ENCODE measurements at regions not wholly inside any gene's neighbourhood (a gene's known extent, or its start where the extent isn't known, plus 50 kb on each side); places are given as distances from the start of the nearest gene placed in this dataset.

DNA sequence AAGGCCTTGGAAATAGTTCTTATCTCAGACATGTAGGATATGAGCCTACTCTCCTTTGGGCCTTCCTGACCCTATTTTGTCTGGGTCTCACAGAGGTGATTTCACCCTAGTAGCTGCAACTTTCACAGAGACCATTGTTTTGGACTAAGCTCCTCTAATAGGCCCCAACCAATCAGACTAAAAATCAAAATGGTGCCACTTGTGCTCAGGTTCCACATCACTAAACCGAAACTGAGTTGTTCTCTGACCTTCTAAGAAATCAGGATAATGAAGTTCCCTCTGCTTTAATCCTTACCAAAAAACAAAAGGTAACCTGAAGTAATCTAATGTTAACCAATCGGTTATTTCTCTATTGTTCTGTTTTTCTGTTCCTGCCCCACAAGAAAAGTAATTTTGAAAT, 143.6 kb downstream of the CD24 start (continued):
- TF ChIP-seq, protein P1, sequence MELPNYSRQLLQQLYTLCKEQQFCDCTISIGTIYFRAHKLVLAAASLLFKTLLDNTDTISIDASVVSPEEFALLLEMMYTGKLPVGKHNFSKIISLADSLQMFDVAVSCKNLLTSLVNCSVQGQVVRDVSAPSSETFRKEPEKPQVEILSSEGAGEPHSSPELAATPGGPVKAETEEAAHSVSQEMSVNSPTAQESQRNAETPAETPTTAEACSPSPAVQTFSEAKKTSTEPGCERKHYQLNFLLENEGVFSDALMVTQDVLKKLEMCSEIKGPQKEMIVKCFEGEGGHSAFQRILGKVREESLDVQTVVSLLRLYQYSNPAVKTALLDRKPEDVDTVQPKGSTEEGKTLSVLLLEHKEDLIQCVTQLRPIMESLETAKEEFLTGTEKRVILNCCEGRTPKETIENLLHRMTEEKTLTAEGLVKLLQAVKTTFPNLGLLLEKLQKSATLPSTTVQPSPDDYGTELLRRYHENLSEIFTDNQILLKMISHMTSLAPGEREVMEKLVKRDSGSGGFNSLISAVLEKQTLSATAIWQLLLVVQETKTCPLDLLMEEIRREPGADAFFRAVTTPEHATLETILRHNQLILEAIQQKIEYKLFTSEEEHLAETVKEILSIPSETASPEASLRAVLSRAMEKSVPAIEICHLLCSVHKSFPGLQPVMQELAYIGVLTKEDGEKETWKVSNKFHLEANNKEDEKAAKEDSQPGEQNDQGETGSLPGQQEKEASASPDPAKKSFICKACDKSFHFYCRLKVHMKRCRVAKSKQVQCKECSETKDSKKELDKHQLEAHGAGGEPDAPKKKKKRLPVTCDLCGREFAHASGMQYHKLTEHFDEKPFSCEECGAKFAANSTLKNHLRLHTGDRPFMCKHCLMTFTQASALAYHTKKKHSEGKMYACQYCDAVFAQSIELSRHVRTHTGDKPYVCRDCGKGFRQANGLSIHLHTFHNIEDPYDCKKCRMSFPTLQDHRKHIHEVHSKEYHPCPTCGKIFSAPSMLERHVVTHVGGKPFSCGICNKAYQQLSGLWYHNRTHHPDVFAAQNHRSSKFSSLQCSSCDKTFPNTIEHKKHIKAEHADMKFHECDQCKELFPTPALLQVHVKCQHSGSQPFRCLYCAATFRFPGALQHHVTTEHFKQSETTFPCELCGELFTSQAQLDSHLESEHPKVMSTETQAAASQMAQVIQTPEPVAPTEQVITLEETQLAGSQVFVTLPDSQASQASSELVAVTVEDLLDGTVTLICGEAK (IDR thresholded peaks at IDR 0.05), result no peak
- TF ChIP-seq, protein P1 (CRISPR knock-in tag; IDR thresholded peaks at IDR 0.05), result no peak
- TF ChIP-seq POLR2A (conservative IDR thresholded peaks at IDR 0.05) (no peak), PRDM10 (IDR thresholded peaks at IDR 0.05; ENCODE audit: partially characterized antibody) (no peak), RAD21 (CRISPR knock-in tag; conservative IDR thresholded peaks at IDR 0.05 in 1 of 2, IDR thresholded peaks at IDR 0.05 in 1 of 2) (no peak), NFIX (CRISPR knock-in tag; IDR thresholded peaks at IDR 0.05; ENCODE audit: low read depth) (no peak), SMARCA5 (IDR thresholded peaks at IDR 0.05) (no peak), CREM (IDR thresholded peaks at IDR 0.05; ENCODE audit: low read depth) (no peak), RUNX1 (IDR thresholded peaks at IDR 0.05; ENCODE audit: low read depth) (no peak), ZNF75A (CRISPR knock-in tag; IDR thresholded peaks at IDR 0.05) (no peak), MIER1 (IDR thresholded peaks at IDR 0.05; ENCODE audit: low read depth) (no peak), L3MBTL2 (IDR thresholded peaks at IDR 0.05) (no peak), MTA2 (IDR thresholded peaks at IDR 0.05; ENCODE audit: low read depth) (no peak), CTBP1 (IDR thresholded peaks at IDR 0.05; ENCODE audit: borderline replicate concordance) (no peak), BHLHE40 (IDR thresholded peaks at IDR 0.05; ENCODE audit: low read length) (no peak), SP2 (IDR thresholded peaks at IDR 0.05; ENCODE audit: extremely low read depth, low read depth, low read length, poor library complexity, severe bottlenecking) (no peak)
- TF ChIP-seq, protein P2, sequence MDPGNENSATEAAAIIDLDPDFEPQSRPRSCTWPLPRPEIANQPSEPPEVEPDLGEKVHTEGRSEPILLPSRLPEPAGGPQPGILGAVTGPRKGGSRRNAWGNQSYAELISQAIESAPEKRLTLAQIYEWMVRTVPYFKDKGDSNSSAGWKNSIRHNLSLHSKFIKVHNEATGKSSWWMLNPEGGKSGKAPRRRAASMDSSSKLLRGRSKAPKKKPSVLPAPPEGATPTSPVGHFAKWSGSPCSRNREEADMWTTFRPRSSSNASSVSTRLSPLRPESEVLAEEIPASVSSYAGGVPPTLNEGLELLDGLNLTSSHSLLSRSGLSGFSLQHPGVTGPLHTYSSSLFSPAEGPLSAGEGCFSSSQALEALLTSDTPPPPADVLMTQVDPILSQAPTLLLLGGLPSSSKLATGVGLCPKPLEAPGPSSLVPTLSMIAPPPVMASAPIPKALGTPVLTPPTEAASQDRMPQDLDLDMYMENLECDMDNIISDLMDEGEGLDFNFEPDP (CRISPR knock-in tag; IDR thresholded peaks at IDR 0.05), result no peak

All from K562 (cell line).